ENCODE measurements at regions not wholly inside any gene's neighbourhood (a gene's known extent, or its start where the extent isn't known, plus 50 kb on each side); places are given as distances from the start of the nearest gene placed in this dataset.

GRCh38 chr1:18554099-18554498 lies 73.4 kb downstream of the KLHDC7A start:
- ATAC-seq: no peak

GRCh38 chr1:18554597-18554996 lies 73.9 kb downstream of the KLHDC7A start:
- H3K4me1 Mint-ChIP-seq (ENCODE audit: low read depth): peaks cover 9% of the 10 kb centered on the region
- ChIA-PET CTCF (interaction anchor here (0.6 to 3.9 kb wide), 5 partner anchors 21 to 206 kb away, joined by 3 to 20 read pairs (median 4); no protein-coding TSS in a partner anchor), POLR2A (interaction anchor here (1.3 kb wide), 1 partner anchor 26 kb away, joined by 3 read pairs; no protein-coding TSS in a partner anchor)
- peaks cover 25% of the 10 kb centered on the region for H3K27me3 Mint-ChIP-seq
- no peak for ATAC-seq
- H3K36me3 Mint-ChIP-seq (ENCODE audit: low read depth): no peaks in the 10 kb centered on the region
- H3K4me3 Mint-ChIP-seq: no peak overlapping the region
- H3K9me3 Mint-ChIP-seq: no peaks in the 10 kb centered on the region
- no peak for TF ChIP-seq CTCF (IDR thresholded peaks at IDR 0.05)
- H3K27ac Mint-ChIP-seq: no peak overlapping the region
- no peak for DNase-seq
- intact Hi-C loops (cut with micrococcal nuclease): no loop called here

More at GRCh38 chr1:18554099-18554498, 73.4 kb downstream of the KLHDC7A start:
- Mint-ChIP-seq H3K4me1 (ENCODE audit: low read depth) (peaks cover 9% of the 10 kb centered on the region), H3K27ac (no peak overlapping the region), H3K36me3 (ENCODE audit: low read depth) (no peaks in the 10 kb centered on the region), H3K27me3 (peaks cover 22% of the 10 kb centered on the region), H3K4me3 (no peak overlapping the region), H3K9me3 (no peaks in the 10 kb centered on the region)
- no peak for DNase-seq
- intact Hi-C loops (cut with micrococcal nuclease): no loop called here
- POLR2A ChIA-PET: no interaction called here
- CTCF ChIA-PET: interaction anchor here (0.6 to 3.9 kb wide), 3 partner anchors 21 to 205 kb away, joined by 3 to 20 read pairs (median 4); no protein-coding TSS in a partner anchor
- no peak for TF ChIP-seq CTCF (IDR thresholded peaks at IDR 0.05)

GRCh38 chr1:18555036-18555435 lies 74.3 kb downstream of the KLHDC7A start:
- peaks cover 9% of the 10 kb centered on the region for H3K4me1 Mint-ChIP-seq (ENCODE audit: low read depth)
- CTCF ChIA-PET: interaction anchor here (0.9 to 3.9 kb wide), 3 partner anchors 21 to 26 kb away, joined by 3 to 20 read pairs (median 9); no protein-coding TSS in a partner anchor
- no peaks in the 10 kb centered on the region for H3K9me3 Mint-ChIP-seq
- H3K36me3 Mint-ChIP-seq (ENCODE audit: low read depth): no peaks in the 10 kb centered on the region
- intact Hi-C loops (cut with micrococcal nuclease): no loop called here
- POLR2A ChIA-PET: interaction anchor here (1.3 kb wide), 1 partner anchor 26 kb away, joined by 3 read pairs; no protein-coding TSS in a partner anchor
- H3K27ac Mint-ChIP-seq: no peak overlapping the region
- no peak overlapping the region for H3K4me3 Mint-ChIP-seq
- ATAC-seq (no peak), DNase-seq (no peak)
- H3K27me3 Mint-ChIP-seq: peaks cover 29% of the 10 kb centered on the region
- TF ChIP-seq CTCF (IDR thresholded peaks at IDR 0.05): no peak

- ATAC-seq (no peak), DNase-seq (peak; percentile 9)
- CTCF ChIA-PET: interaction anchor here (2.7 to 3.9 kb wide), 2 partner anchors 19 to 25 kb away, joined by 9 to 20 read pairs; no protein-coding TSS in a partner anchor
- Mint-ChIP-seq H3K4me1 (ENCODE audit: low read depth) (peaks cover 9% of the 10 kb centered on the region), H3K27me3 (peaks cover 38% of the 10 kb centered on the region), H3K36me3 (ENCODE audit: low read depth) (no peaks in the 10 kb centered on the region), H3K27ac (no peak overlapping the region), H3K4me3 (no peak overlapping the region), H3K9me3 (no peaks in the 10 kb centered on the region)
- peak; percentile 31 for TF ChIP-seq CTCF (IDR thresholded peaks at IDR 0.05)
- POLR2A ChIA-PET: no interaction called here
- intact Hi-C loops (cut with micrococcal nuclease): no loop called here
Observed at GRCh38 chr1:18556364-18556763, 74.3 kb upstream of the PAX7 start.

- ChIA-PET CTCF (interaction anchor here (2.3 to 2.5 kb wide), 2 partner anchors 18 to 23 kb away, joined by 9 to 13 read pairs; no protein-coding TSS in a partner anchor), POLR2A (interaction anchor here (0.6 kb wide), 1 partner anchor 113 kb away, joined by 5 read pairs; no protein-coding TSS in a partner anchor)
- intact Hi-C loops (cut with micrococcal nuclease): no loop called here
- Mint-ChIP-seq H3K27ac (no peak overlapping the region), H3K4me3 (peak overlapping the region; percentile 20), H3K36me3 (ENCODE audit: low read depth) (no peaks in the 10 kb centered on the region), H3K9me3 (no peaks in the 10 kb centered on the region), H3K27me3 (peaks cover 39% of the 10 kb centered on the region), H3K4me1 (ENCODE audit: low read depth) (peaks cover 9% of the 10 kb centered on the region)
- DNase-seq: peak; percentile 66
- TF ChIP-seq CTCF (IDR thresholded peaks at IDR 0.05): no peak
- ATAC-seq: peak; percentile 93
Observed at GRCh38 chr1:18557621-18558465, 72.8 kb upstream of the PAX7 start.

Measured in activated CD8-positive, alpha-beta T cell treated with anti-CD3 and anti-CD28 coated beads for 36 hours (primary cell).